AG20443 (cell line): ENCODE measurements at regions not wholly inside any gene's neighbourhood (a gene's known extent, or its start where the extent isn't known, plus 50 kb on each side); places are given as distances from the start of the nearest gene placed in this dataset.
A peak's percentile ranks its signal among the peaks of the same experiment; 100 is the strongest.

Experiments
- DNase-seq: peaks from one replicate; pipeline ENCODE4 v3.0.0; 2012; ENCODE audit warnings: low spot score, mixed read lengths

- DNase-seq = no peak
These were observed 684.3 kb downstream of the KCNJ3 start for GRCh38 chr2:155382776-155383175.

DNA sequence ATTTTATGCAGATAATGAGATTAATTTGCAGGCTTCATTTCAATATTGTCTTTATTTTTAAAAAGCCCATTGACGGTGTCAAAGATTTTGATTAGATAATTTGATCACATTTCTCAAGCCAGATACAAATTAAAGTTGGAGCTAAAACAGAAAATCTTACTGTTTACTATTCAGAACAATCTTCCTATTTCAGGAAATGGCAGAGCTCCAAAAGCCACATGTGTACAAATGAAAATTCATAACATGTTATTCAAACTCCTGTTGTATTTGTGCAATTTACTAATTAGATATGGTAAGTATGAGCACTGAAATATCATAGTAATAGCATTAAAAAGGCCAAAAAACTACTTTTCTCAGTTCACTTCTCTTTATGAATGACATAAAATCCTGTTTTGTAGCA is 682.9 kb downstream of the KCNJ3 start:
- no peak for DNase-seq

GRCh38 chr2:155379494-155379893 is 681.0 kb downstream of the KCNJ3 start:
- DNase-seq = no peak

DNA sequence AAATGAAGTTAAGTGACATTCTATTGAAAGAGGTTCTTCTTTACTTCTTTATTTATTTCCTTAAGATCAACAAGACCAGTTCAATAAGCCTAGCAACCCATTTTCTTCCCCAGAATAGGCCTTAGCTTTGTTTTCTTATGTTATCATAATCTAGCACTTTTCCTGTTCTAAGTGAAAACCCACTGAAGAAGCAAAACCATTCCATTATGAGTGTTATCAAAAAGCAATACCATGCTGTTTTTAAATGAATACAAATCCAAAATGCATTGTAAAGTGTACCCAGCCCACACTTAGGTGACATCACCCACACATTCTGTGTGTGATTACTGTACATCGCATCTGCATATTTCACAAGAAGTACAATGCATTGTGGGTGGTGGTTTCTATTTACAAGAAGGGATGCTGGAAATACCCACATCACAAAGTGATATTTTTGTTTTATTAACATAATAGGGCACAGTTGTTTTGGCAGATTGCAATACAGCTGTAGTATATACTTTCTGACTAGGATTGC is 679.5 kb downstream of the KCNJ3 start:
- no peak for DNase-seq

GRCh38 chr2:155377266-155377680 is 678.8 kb downstream of the KCNJ3 start:
- peak; percentile 9 for DNase-seq

- no peak for DNase-seq
These were observed 674.5 kb downstream of the KCNJ3 start for GRCh38 chr2:155372969-155373368.

DNA sequence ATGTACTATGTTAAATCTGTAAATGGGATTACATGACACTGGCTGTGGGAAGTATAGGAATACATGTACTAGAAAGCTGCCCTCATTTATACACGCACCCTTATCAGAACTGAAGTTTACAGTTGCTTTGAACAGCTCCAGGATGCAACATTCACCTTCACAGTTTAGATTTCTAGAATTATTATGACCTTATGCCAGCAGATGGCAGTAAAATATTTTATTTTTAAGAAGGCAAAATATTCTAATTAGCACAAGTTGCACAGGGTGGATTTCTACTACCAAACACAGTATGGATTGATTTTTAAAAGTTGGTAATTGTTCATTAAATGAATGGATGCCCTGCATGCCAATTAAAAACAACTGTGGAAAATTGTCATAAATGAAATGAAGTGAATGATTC is 670.4 kb downstream of the KCNJ3 start:
- no peak for DNase-seq

GRCh38 chr2:155364766-155365165 is 666.3 kb downstream of the KCNJ3 start:
- DNase-seq = no peak

DNA sequence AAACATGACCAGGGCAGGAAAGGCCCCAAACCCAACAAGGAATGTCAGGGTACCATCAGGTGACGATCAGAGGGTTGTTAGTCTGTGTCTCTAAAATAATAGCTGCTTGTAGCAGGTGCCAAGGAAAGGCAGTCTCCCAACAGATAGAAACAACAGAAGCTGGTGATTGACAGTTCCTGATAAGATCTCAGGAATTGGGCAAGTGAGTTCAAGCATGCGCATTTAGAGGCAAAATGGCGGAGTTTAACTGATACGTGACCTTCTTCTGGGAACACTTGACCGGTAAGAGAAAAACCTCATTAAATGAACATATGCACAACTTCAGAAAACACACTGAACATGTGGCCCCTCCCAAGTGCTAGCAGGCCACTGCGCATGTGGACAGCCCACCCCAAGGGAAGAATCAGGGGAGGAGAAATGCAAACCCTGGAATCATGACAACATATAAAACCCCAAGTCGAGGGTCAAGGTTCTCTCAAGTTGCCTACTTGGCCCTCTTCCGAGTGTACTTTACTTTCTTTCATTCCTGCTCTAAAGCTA is 664.9 kb downstream of the KCNJ3 start:
- no peak for DNase-seq

DNA sequence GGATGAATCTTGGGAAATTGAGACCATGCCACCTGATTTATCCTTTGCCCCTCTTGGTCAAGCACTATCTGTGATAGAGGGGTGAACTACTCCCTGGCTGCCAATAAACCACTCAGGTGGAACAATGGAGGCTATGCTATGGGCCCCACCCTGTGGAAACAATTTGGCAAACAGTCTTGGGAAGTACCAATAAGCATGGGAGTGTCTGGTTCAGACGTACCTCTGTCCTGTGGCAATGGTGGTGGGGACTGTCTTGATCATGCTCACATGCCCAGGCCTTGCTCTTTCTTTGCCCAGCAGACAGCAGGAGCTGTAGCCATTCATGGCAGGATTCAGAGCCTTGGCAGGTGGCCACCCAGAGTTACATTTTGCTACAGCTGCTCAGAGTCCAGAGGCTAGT is 658.7 kb downstream of the KCNJ3 start:
- DNase-seq = no peak

- DNase-seq = no peak
These were observed 657.8 kb downstream of the KCNJ3 start for GRCh38 chr2:155356250-155356649.

- DNase-seq = no peak
These were observed 652.5 kb downstream of the KCNJ3 start for GRCh38 chr2:155350783-155351580.

GRCh38 chr2:155332016-155332415 is 633.5 kb downstream of the KCNJ3 start:
- DNase-seq = no peak

- no peak for DNase-seq
These were observed 621.7 kb downstream of the KCNJ3 start for GRCh38 chr2:155320236-155320635.

DNA sequence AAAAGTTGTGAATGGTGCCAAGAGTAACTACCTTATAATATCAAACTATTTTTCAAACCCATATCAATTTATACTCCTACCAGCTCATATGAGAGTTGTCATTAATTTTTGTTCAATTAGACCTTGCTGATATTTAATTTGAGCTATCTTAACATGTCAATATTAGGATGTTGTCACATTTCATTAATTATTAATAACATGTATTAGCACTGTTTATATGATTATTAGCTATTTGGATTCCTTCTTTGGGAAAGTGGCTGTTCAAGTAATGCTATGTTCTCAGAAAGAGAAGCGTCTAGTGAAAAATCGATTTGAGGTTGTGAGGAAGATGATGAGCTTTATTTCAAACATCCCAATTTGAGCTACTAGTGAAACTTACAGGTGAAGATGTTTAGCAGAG is 620.2 kb downstream of the KCNJ3 start:
- DNase-seq = no peak

DNA sequence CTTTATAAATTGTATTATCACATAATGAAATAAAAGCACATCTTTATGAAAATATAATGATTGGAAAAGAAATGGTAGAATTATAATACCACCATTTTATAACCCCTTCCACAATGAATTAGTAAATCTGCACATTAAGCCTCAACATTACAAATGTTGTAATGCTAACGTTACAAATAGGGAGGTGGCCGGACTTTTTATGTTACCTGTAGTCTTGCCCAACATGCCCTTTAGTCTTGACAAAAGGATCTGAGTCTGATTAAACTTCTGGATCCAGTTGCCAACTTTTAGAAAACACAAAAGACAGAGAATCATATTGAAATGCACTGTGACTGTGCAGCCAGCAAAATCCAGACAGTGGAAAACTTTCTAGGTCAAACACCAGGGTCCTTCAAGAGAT is 617.3 kb downstream of the KCNJ3 start:
- no peak for DNase-seq

- peak; percentile 7 for DNase-seq
These were observed 612.1 kb downstream of the KCNJ3 start for GRCh38 chr2:155310589-155310988.

DNA sequence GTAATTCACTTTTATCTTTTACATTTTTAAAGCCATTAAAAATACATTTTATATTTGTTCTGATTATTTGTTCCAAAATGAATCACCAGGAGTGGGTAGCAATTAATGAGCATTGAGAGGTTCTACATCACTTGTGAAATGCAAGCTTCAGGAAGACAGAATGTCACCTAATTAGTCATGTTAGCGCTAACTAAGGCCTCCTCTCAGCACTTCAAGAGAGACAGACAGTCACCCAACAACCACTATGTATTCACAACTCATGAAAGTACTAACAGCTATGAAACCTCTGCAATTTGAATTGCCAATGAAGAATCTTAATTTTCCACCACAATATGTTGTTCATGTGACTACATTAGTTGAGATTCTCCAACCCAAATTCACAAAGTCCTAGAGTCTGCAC is 611.0 kb downstream of the KCNJ3 start:
- DNase-seq = no peak

- DNase-seq = no peak
These were observed 610.0 kb downstream of the KCNJ3 start for GRCh38 chr2:155308367-155309009.

DNA sequence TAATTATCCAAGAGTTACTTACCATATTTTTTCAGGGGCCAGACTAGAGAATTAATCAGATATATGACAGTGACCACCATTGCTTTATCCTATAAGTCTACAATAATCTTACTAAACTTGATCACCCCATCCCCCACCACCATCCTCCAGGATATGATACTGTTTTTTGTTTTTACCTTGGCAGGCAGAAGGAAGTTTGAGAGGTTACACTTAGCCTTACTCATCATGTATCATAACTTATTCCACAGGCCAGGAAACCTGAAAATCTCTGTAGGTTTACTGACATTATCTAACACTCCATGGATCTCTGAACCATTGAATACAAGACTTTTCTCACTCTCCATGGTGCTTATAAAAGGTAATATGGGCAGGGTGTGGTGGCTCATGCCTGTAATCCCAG is 602.7 kb downstream of the KCNJ3 start:
- no peak for DNase-seq

DNA sequence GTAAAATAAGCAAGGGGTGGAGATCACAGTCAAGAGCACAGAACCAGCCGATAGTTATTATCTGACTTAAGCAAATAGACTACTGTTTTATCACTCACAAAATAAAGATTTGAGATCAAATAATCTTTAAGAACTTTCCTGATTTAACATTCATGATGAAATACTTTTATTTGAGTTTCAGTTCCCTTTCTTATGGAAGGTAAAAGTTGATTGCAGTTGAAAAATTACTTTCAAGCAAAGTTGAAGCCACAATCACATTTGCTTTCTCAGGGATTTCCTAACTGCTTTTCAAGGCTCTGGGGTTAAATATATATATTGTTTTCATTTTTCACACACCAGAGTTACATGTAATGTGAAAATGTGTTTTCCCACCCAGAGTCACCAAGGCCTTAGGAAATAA is 599.5 kb downstream of the KCNJ3 start:
- DNase-seq = no peak

DNA sequence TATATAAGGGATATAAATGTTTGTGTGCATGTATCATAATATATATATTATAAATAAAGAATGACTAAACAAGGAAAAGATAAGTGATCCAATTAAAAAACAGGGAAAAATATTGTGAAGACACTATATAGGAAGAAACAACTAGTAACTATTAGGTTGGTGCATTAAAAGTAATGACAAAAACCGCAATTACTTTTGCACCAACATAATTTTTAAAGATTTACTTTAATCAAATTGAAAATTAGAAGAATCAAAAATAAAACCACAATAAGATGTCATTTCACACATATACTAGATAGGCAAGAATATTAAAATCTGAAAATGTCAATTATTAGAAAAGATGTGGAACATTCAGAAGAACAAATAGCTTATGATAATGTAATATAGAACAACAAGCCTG is 595.9 kb downstream of the KCNJ3 start:
- DNase-seq = no peak

GRCh38 chr2:155281907-155282306 is 583.4 kb downstream of the KCNJ3 start:
- no peak for DNase-seq
